Transverse colon (tissue), 4 donors: ENCODE measurements at regions not wholly inside any gene's neighbourhood (a gene's known extent, or its start where the extent isn't known, plus 50 kb on each side); places are given as distances from the start of the nearest gene placed in this dataset.

Source experiments
- CTCF ChIP-seq, 5 experiments: fragments of 200-600 bp in 3 of 5; fragments of 450-650 bp in 2 of 5; sonication (generic) in 3 of 5; IDR thresholded peaks; 1 replicate in 2 of 5; 2 replicates in 3 of 5; pipeline ENCODE4 v1.5.1; 2016 to 2017; ENCODE audit warnings: antibody characterized with exemption in 5 of 5, inconsistent platforms in 3 of 5, mild to moderate bottlenecking in 2 of 5, moderate library complexity in 1 of 5
- EP300 ChIP-seq: sonication (generic); formaldehyde crosslinking; IDR thresholded peaks from one replicate; pipeline ENCODE4 v1.6.1; 2017; ENCODE audit warnings: antibody characterized with exemption, low read depth
- POLR2A ChIP-seq: fragments of 450-650 bp; IDR thresholded peaks from one replicate; pipeline ENCODE4 v1.6.1; 2016; ENCODE audit warnings: antibody characterized with exemption, mild to moderate bottlenecking, moderate library complexity
- POLR2AphosphoS5 ChIP-seq, 3 donors: sonication (generic); formaldehyde crosslinking; IDR thresholded peaks; one replicate each; pipeline ENCODE4 v1.6.1; 2016; ENCODE audit warnings: antibody characterized with exemption in 3 of 3

- TF ChIP-seq POLR2AphosphoS5 (IDR thresholded peaks at IDR 0.05) (no peak), CTCF (IDR thresholded peaks at IDR 0.05) (no peak), EP300 (no peak), POLR2A (no peak)
These were observed 347.3 kb downstream of the ZIC1 start for GRCh38 chr3:147756476-147756875.
